ENCODE measurements at regions not wholly inside any gene's neighbourhood (a gene's known extent, or its start where the extent isn't known, plus 50 kb on each side); places are given as distances from the start of the nearest gene placed in this dataset.

GRCh38 chr12:127675936-127676335, 591.0 kb upstream of the TMEM132C start:
- TF ChIP-seq ZBTB7A (IDR thresholded peaks at IDR 0.05; ENCODE audit: low read depth): no peak
- no peak for TF ChIP-seq YY1 (IDR thresholded peaks at IDR 0.05; ENCODE audit: low read depth)
- TF ChIP-seq EGR1 (IDR thresholded peaks at IDR 0.05): no peak
- TF ChIP-seq NFIC (IDR thresholded peaks at IDR 0.05): no peak
- TF ChIP-seq FOXM1 (IDR thresholded peaks at IDR 0.05; ENCODE audit: borderline replicate concordance, low read depth): no peak
- TF ChIP-seq MAX (IDR thresholded peaks at IDR 0.05): no peak
- TF ChIP-seq CEBPB (IDR thresholded peaks at IDR 0.05): no peak

GRCh38 chr12:127677537-127678131, 589.3 kb upstream of the TMEM132C start:
- TF ChIP-seq TAF1 (IDR thresholded peaks at IDR 0.05; ENCODE audit: low read depth) (no peak), RAD21 (IDR thresholded peaks at IDR 0.05; ENCODE audit: low read depth) (peak; percentile 56), YY1 (IDR thresholded peaks at IDR 0.05; ENCODE audit: low read depth) (no peak), FOXM1 (IDR thresholded peaks at IDR 0.05; ENCODE audit: borderline replicate concordance, low read depth) (no peak), TEAD4 (IDR thresholded peaks at IDR 0.05) (peak; percentile 11; the same call in 1 of the 2 replicates), USF1 (IDR thresholded peaks at IDR 0.05) (no peak)

- no peak for TF ChIP-seq NFIC (IDR thresholded peaks at IDR 0.05)
- no peak for TF ChIP-seq USF1 (IDR thresholded peaks at IDR 0.05)
- TF ChIP-seq MAX (IDR thresholded peaks at IDR 0.05): no peak
- no peak for TF ChIP-seq ZBTB7A (IDR thresholded peaks at IDR 0.05; ENCODE audit: low read depth)
- no peak for TF ChIP-seq REST (IDR thresholded peaks at IDR 0.05; ENCODE audit: low read depth)
- no peak for TF ChIP-seq EGR1 (IDR thresholded peaks at IDR 0.05)
- no peak for TF ChIP-seq YY1 (IDR thresholded peaks at IDR 0.05; ENCODE audit: low read depth)
- TF ChIP-seq EP300 (IDR thresholded peaks at IDR 0.05; ENCODE audit: borderline replicate concordance): no peak
- no peak for TF ChIP-seq TCF12 (IDR thresholded peaks at IDR 0.05; ENCODE audit: low read depth)
- TF ChIP-seq TAF1 (IDR thresholded peaks at IDR 0.05; ENCODE audit: low read depth): no peak
Observed at GRCh38 chr12:127678945-127679344, 588.0 kb upstream of the TMEM132C start.

- TF ChIP-seq NFIC (IDR thresholded peaks at IDR 0.05): no peak
- TF ChIP-seq FOXM1 (IDR thresholded peaks at IDR 0.05; ENCODE audit: borderline replicate concordance, low read depth): no peak
- TF ChIP-seq ZBTB7A (IDR thresholded peaks at IDR 0.05; ENCODE audit: low read depth): no peak
- no peak for TF ChIP-seq YY1 (IDR thresholded peaks at IDR 0.05; ENCODE audit: low read depth)
- no peak for TF ChIP-seq EGR1 (IDR thresholded peaks at IDR 0.05)
- no peak for TF ChIP-seq CEBPB (IDR thresholded peaks at IDR 0.05)
- TF ChIP-seq RAD21 (IDR thresholded peaks at IDR 0.05; ENCODE audit: low read depth): no peak
Observed at GRCh38 chr12:127680516-127680915, 586.5 kb upstream of the TMEM132C start.

GRCh38 chr12:127681151-127681754, 585.7 kb upstream of the TMEM132C start:
- TF ChIP-seq FOXM1 (IDR thresholded peaks at IDR 0.05; ENCODE audit: borderline replicate concordance, low read depth) (no peak), EP300 (IDR thresholded peaks at IDR 0.05; ENCODE audit: borderline replicate concordance) (no peak), MAX (IDR thresholded peaks at IDR 0.05) (no peak), USF1 (IDR thresholded peaks at IDR 0.05) (no peak), EGR1 (IDR thresholded peaks at IDR 0.05) (no peak), ZBTB7A (IDR thresholded peaks at IDR 0.05; ENCODE audit: low read depth) (no peak), TEAD4 (IDR thresholded peaks at IDR 0.05) (no peak), TAF1 (IDR thresholded peaks at IDR 0.05; ENCODE audit: low read depth) (no peak), CREB1 (IDR thresholded peaks at IDR 0.05; ENCODE audit: low read depth) (no peak), TCF12 (IDR thresholded peaks at IDR 0.05; ENCODE audit: low read depth) (no peak), CEBPB (IDR thresholded peaks at IDR 0.05) (no peak), RAD21 (IDR thresholded peaks at IDR 0.05; ENCODE audit: low read depth) (no peak), NFIC (IDR thresholded peaks at IDR 0.05) (no peak)

- no peak for TF ChIP-seq TEAD4 (IDR thresholded peaks at IDR 0.05)
- no peak for TF ChIP-seq TAF1 (IDR thresholded peaks at IDR 0.05; ENCODE audit: low read depth)
- TF ChIP-seq USF1 (IDR thresholded peaks at IDR 0.05): no peak
- TF ChIP-seq CEBPB (IDR thresholded peaks at IDR 0.05): no peak
- TF ChIP-seq EGR1 (IDR thresholded peaks at IDR 0.05): no peak
- no peak for TF ChIP-seq YY1 (IDR thresholded peaks at IDR 0.05; ENCODE audit: low read depth)
- no peak for TF ChIP-seq CREB1 (IDR thresholded peaks at IDR 0.05; ENCODE audit: low read depth)
- no peak for TF ChIP-seq ZBTB7A (IDR thresholded peaks at IDR 0.05; ENCODE audit: low read depth)
- TF ChIP-seq MAX (IDR thresholded peaks at IDR 0.05): no peak
- TF ChIP-seq REST (IDR thresholded peaks at IDR 0.05; ENCODE audit: low read depth): no peak
Observed at GRCh38 chr12:127685491-127685890, 581.5 kb upstream of the TMEM132C start.
